Peyer's patch (tissue), 4 donors: ENCODE measurements at regions not wholly inside any gene's neighbourhood (a gene's known extent, or its start where the extent isn't known, plus 50 kb on each side); places are given as distances from the start of the nearest gene placed in this dataset.

Experiments
- DNase-seq, 3 donors: peaks; one replicate each; pipeline ENCODE4 v3.0.0-alpha.2; 2017 to 2019
- H3K27ac ChIP-seq, 4 donors: fragments of 200-600 bp; sonication (generic); one replicate each; pipeline ENCODE4 v1.5.1; 2016 to 2019
- H3K27me3 ChIP-seq, 2 donors: fragments of 200-600 bp; sonication (generic); one replicate each; pipeline ENCODE4 v1.5.1; 2019
- H3K36me3 ChIP-seq, 3 donors: fragments of 200-600 bp; sonication (generic); one replicate each; pipeline ENCODE4 v1.5.1; 2016 to 2019
- H3K4me1 ChIP-seq, 4 donors: fragments of 200-600 bp; sonication (generic); one replicate each; pipeline ENCODE4 v1.5.1; 2016 to 2019
- H3K4me3 ChIP-seq, 4 donors: fragments of 200-600 bp; sonication (generic); 1 replicate in 3 of 4; 2 replicates in 1 of 4; pipeline ENCODE4 v1.5.1; 2016 to 2019; ENCODE audit warnings: mild to moderate bottlenecking in 1 of 4
- H3K9me3 ChIP-seq, 4 donors: fragments of 200-600 bp; sonication (generic); one replicate each; pipeline ENCODE4 v1.5.1; 2016 to 2019; ENCODE audit warnings: mild to moderate bottlenecking in 1 of 4
- POLR2A ChIP-seq, 2 donors: fragments of 450-650 bp; IDR thresholded peaks; one replicate each; pipeline ENCODE4 v1.5.1; 2017; ENCODE audit warnings: antibody characterized with exemption in 2 of 2, mild to moderate bottlenecking in 2 of 2, moderate library complexity in 2 of 2
- TF ChIP-seq, protein P1 (sequence below), 6 experiments: fragments of 450-650 bp in 4 of 6; fragments of 200-600 bp in 2 of 6; sonication (generic) in 1 of 6; IDR thresholded peaks; one replicate each; pipeline ENCODE4 v1.5.1; 2017 to 2019; ENCODE audit warnings: antibody characterized with exemption in 6 of 6, mild to moderate bottlenecking in 3 of 6, moderate library complexity in 1 of 6

DNA sequence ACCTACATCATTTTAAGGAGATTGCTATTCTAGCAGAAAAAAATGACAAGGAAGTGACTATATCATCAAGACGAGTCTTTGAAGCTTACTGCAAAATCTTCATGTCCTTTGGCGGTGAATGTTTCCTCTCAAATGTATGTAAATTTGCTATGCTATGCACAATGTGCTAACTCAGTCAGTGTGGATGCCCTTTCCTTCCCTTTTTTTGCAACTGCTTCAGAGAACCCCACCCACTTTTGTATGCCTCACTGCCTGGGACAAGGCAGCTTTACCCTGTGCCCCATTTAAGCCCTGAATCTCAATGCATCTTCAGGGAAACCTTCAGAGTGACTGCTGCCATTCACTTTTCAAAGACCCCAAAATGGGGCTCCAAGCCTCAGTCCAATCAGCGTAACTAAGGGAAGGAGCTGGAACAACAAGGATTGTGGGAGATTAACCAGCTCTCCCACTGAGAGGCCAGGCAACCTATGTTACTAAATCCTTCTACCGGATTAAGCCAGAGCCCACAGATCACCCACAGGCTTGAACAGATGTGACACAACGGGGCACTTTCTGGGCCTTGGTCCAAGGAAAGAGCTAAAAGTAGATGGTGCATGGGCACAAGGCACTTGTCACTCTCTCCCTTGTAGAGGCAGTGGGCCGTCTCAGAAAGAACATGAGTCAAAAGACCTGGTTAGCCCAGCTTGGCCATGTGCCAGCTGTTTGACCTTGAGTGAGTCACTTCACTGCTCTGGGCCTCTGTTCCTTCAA is 154.4 kb downstream of the PLPP3 start:
- Histone ChIP-seq H3K4me3 (no peak overlapping the region), H3K27ac (peak overlapping the region in 1 of 4 donors; percentile 61), H3K36me3 (no peaks in the 10 kb centered on the region), H3K9me3 (no peaks in the 10 kb centered on the region), H3K27me3 (no peaks in the 10 kb centered on the region), H3K4me1 (peaks cover 0 to 5% (median 2%) of the 10 kb centered on the region in 4 donors)
- DNase-seq: peak in 2 of 3 donors; percentile 63 to 70
- TF ChIP-seq POLR2A (IDR thresholded peaks at IDR 0.05): no peak
- TF ChIP-seq, protein P1, sequence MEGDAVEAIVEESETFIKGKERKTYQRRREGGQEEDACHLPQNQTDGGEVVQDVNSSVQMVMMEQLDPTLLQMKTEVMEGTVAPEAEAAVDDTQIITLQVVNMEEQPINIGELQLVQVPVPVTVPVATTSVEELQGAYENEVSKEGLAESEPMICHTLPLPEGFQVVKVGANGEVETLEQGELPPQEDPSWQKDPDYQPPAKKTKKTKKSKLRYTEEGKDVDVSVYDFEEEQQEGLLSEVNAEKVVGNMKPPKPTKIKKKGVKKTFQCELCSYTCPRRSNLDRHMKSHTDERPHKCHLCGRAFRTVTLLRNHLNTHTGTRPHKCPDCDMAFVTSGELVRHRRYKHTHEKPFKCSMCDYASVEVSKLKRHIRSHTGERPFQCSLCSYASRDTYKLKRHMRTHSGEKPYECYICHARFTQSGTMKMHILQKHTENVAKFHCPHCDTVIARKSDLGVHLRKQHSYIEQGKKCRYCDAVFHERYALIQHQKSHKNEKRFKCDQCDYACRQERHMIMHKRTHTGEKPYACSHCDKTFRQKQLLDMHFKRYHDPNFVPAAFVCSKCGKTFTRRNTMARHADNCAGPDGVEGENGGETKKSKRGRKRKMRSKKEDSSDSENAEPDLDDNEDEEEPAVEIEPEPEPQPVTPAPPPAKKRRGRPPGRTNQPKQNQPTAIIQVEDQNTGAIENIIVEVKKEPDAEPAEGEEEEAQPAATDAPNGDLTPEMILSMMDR (IDR thresholded peaks at IDR 0.05): no peak

DNA sequence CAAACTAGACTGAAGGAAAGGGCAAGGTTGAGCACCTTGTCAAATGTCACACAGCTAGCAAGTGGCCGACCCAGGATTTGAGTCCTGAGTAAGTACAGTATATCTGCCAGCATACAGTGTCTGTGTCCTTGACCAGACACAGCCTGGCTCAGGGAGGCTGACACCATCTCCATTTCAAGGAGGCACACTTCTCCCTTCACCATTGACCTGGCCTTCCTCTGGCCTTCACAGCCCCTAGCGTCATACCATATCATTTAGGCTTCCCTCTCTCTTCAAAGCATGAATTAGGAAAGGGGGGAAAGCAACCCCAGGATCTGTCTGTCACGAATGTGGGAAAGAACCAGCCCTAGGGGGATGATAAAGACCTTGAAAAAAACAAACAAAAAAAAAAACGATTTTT is 155.6 kb downstream of the PLPP3 start:
- Histone ChIP-seq H3K27me3 (no peaks in the 10 kb centered on the region), H3K27ac (no peak overlapping the region), H3K36me3 (no peaks in the 10 kb centered on the region), H3K4me3 (no peak overlapping the region), H3K9me3 (no peaks in the 10 kb centered on the region), H3K4me1 (peaks cover 0 to 5% (median 2%) of the 10 kb centered on the region in 4 donors)
- no peak for TF ChIP-seq POLR2A (IDR thresholded peaks at IDR 0.05)
- TF ChIP-seq, protein P1 (IDR thresholded peaks at IDR 0.05): no peak
- no peak for DNase-seq

- no peak overlapping the region for H3K4me3 ChIP-seq
- H3K27ac ChIP-seq: no peak overlapping the region
- H3K27me3 ChIP-seq: no peaks in the 10 kb centered on the region
- no peaks in the 10 kb centered on the region for H3K36me3 ChIP-seq
- TF ChIP-seq, protein P1 (IDR thresholded peaks at IDR 0.05): no peak
- no peak for TF ChIP-seq POLR2A (IDR thresholded peaks at IDR 0.05)
- DNase-seq: no peak
- H3K9me3 ChIP-seq: no peaks in the 10 kb centered on the region
- peaks cover 0 to 2% (median 0%) of the 10 kb centered on the region in 4 donors for H3K4me1 ChIP-seq
Observed at GRCh38 chr1:56418151-56418631, 161.2 kb downstream of the PLPP3 start.

DNA sequence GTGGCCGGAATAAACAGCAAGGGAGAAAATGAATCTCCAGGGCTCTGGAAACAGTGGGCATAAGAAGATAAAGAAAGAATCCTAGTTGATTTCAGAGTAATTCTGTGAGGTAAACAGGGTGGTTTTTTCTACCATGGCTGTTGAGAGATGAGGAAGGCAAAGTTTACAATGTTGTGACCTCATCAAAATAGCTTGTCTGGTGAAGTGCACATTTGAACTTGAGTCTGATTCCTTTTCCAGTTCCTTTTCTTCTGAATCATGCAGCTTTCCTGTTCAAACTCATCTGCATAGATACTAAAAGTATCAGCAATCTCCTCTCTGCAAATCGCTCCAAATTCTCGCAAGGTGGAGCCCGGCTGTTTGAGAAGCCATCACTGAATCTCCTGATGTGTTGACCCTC is 161.7 kb downstream of the PLPP3 start:
- TF ChIP-seq POLR2A (IDR thresholded peaks at IDR 0.05): no peak
- TF ChIP-seq, protein P1 (IDR thresholded peaks at IDR 0.05): no peak
- H3K27me3 ChIP-seq: no peaks in the 10 kb centered on the region
- no peak for DNase-seq

DNA sequence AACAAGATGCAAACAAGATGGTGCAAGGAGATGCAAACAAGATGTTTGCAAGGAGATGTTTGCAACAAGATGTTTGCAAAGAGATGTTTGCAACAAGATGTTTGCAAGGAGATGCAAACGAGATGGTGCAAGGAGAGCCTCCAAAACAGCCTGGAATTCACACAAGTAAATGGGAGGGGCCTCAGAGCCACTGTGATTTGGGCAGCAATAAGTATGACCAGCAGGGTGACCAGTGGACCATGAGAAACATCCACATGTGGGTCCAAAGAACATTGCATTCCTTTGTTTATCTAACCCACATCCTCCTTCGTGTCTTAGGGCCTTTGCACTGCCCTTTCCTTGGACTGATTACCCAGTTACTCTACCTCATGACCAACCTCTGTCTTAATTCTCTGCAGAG is 162.9 kb downstream of the PLPP3 start:
- Histone ChIP-seq H3K4me3 (no peak overlapping the region), H3K27me3 (no peaks in the 10 kb centered on the region), H3K4me1 (peaks cover 0 to 2% (median 0%) of the 10 kb centered on the region in 4 donors), H3K36me3 (no peaks in the 10 kb centered on the region), H3K9me3 (no peaks in the 10 kb centered on the region), H3K27ac (no peak overlapping the region)
- no peak for TF ChIP-seq POLR2A (IDR thresholded peaks at IDR 0.05)
- TF ChIP-seq, protein P1 (IDR thresholded peaks at IDR 0.05): peak in 2 of 6 experiments; percentile 15 to 27
- no peak for DNase-seq

More for the DNA sequence above, 161.7 kb downstream of the PLPP3 start:
- H3K27ac ChIP-seq: no peak overlapping the region
- no peaks in the 10 kb centered on the region for H3K36me3 ChIP-seq
- no peaks in the 10 kb centered on the region for H3K9me3 ChIP-seq
- H3K4me1 ChIP-seq: peaks cover 0 to 2% (median 0%) of the 10 kb centered on the region in 4 donors
- H3K4me3 ChIP-seq: no peak overlapping the region
